ENCODE measurements at regions not wholly inside any gene's neighbourhood (a gene's known extent, or its start where the extent isn't known, plus 50 kb on each side); places are given as distances from the start of the nearest gene placed in this dataset.

GRCh38 chr3:180538493-180538892, 63.5 kb upstream of the TTC14 start:
- DNase-seq (ENCODE audit: low spot score): no peak

GRCh38 chr3:180543877-180544276, 58.1 kb upstream of the TTC14 start:
- no peak for DNase-seq (ENCODE audit: low spot score)

- no peak for DNase-seq (ENCODE audit: low spot score)
Measured at GRCh38 chr3:180546863-180547262, 55.1 kb upstream of the TTC14 start.

- DNase-seq (ENCODE audit: low spot score): no peak
Measured at GRCh38 chr3:180548050-180548449, 53.9 kb upstream of the TTC14 start.
